HG03521 (cell line): ENCODE measurements at regions not wholly inside any gene's neighbourhood (a gene's known extent, or its start where the extent isn't known, plus 50 kb on each side); places are given as distances from the start of the nearest gene placed in this dataset.

Experiments used
- ATAC-seq: cut with Tn5 transposase; IDR thresholded peaks from one replicate; pipeline ENCODE4 v1.9.1; 2021; ENCODE audit warnings: mild to moderate bottlenecking, moderate library complexity; ENCODE audit not compliant: unreplicated experiment

- no peak for ATAC-seq
These were observed 197.8 kb downstream of the FSCB start for GRCh38 chr14:44309331-44309730.

GRCh38 chr14:44300916-44301315 lies 206.2 kb downstream of the FSCB start:
- no peak for ATAC-seq

DNA sequence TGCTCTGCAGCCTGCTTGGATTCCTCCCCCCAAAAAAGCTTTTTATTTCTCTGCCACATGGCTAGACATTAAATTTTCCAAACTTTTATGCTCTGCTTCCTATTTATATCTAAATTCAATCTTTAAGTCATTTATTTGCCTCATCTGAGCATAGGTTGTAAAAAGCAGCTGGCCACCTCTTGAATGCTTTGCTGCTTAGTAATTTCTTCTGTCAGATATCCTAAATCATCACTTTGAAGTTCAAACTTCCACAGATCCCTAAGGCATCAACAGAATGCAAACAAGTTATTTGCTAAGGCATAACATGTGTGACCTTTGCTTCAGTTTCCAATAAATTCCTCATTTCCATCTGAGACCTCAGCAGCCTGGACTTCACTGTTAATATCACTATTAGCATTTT lies 209.6 kb downstream of the FSCB start:
- no peak for ATAC-seq

GRCh38 chr14:44291366-44291915 lies 215.6 kb downstream of the FSCB start:
- no peak for ATAC-seq

DNA sequence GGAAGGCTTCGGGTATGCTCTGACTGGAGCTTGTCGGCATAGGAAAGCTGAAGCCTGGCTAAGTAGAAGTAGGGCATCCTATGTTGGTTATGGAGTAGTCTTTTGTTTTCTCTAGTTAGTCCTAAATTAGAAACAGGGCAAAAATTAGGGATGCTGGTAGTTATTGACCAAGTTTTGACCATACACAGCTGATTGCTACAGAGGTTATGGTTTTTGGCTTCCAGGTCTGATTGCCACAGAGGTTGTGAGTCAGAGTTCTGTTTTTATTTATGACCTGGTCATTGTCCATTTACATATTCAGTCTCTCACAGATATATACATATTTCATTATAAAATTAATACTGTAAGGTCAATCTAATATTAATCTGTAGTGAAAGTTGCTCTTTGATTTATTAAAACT lies 219.2 kb downstream of the FSCB start:
- ATAC-seq: no peak

- no peak for ATAC-seq
These were observed 220.9 kb downstream of the FSCB start for GRCh38 chr14:44286201-44286600.

GRCh38 chr14:44283836-44284235 lies 223.2 kb downstream of the FSCB start:
- no peak for ATAC-seq

DNA sequence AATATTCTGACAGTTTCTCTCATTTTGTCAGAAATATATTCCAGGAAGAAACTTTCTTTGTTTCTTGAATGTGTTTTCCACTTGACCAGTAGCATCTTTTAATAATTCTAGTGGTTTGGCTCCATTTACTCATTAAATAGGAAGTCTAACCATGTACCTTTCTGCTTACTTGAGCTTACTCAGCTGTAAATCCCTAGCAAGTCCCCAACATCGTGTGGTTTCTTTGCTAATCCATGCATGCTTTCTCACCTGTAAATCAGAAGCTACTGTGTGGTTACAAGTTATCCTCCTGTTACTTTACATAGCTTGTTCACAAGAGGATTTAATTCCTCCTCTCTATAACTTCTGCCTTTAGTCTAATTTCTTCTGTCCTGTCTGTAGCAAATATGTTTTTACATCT lies 227.7 kb downstream of the FSCB start:
- ATAC-seq: no peak

GRCh38 chr14:44271637-44272036 lies 235.4 kb downstream of the FSCB start:
- no peak for ATAC-seq

DNA sequence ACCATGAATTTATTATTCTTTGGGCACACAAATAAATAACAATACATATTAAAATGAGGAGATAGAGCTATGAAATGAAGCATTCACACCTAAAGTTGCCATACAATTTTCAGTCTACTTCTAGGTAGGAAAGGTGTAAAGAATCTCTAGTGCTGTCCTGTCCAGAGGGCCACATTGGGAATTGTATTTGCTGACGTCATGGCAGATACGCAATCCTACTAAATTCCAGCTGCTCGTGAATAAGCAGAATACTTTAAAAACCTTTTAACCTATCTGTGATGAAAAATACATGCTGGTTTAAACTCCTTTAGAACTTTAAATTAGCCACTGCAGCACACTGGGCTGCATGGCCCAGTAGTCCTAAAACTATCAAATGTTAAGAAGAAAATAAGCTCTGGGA lies 236.1 kb downstream of the FSCB start:
- no peak for ATAC-seq

DNA sequence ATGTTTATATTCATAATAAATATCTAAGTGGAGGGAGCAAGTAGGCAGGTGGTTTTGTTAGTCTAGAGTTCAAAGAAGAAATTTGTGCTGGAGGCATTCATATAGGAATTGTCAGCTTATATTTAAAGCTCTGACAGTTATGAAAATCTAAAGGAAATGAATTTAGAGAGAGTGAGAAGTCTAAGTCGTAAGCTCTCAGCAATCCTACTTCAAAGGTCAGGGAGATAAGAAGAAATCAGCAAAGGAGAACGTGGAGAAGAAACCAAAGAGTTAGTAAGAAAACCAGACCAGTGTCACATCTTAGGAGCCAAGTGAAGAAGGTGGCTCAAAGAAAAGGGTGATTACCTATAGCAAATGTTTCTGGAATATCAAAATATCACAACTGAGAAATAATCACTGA lies 241.8 kb downstream of the FSCB start:
- no peak for ATAC-seq

- no peak for ATAC-seq
These were observed 291.4 kb downstream of the FSCB start for GRCh38 chr14:44215660-44216059.

GRCh38 chr14:44211718-44212117 lies 295.4 kb downstream of the FSCB start:
- ATAC-seq: no peak

- ATAC-seq: no peak
These were observed 302.8 kb downstream of the FSCB start for GRCh38 chr14:44204061-44204835.

- no peak for ATAC-seq
These were observed 326.1 kb downstream of the FSCB start for GRCh38 chr14:44180975-44181374.

DNA sequence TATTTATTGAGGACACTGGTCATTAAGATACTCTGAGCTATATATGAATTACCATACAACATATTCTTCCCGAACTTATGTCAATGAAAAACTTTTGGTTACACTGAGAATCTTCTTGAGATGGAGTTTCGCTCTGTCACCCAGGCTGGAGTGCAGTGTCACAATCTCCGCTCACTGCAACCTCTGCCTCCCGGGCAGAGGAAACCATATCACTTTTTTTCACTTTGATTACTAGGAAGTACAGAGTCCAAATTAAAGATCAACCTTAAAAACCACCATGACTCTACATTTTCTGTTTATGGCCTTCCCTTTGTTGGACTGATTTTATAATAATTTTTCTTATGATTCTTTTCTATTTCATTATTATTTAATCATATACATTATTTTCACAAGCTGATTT lies 336.5 kb downstream of the FSCB start:
- no peak for ATAC-seq

DNA sequence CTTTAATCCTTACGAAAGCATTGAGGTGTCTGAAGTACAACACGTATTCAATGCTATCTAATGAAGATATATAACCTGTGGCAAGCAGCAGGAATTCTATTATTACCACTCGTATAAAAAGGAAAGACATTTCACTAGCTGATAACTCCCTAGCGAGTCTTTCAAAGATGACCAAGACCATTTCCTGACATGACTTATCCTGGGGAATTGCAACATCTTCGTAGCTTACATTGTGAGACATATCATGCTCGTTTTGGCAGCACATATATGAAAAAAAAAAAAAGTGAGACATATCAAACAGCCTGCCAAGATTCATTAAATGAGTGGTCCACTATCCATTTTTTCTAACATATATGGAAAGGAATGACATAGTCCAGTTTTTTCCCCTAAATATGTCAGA lies 337.0 kb downstream of the FSCB start:
- no peak for ATAC-seq

GRCh38 chr14:44168566-44168965 lies 338.5 kb downstream of the FSCB start:
- ATAC-seq: no peak

GRCh38 chr14:44166611-44167010 lies 340.5 kb downstream of the FSCB start:
- no peak for ATAC-seq

- ATAC-seq: no peak
These were observed 341.1 kb downstream of the FSCB start for GRCh38 chr14:44165936-44166335.

- ATAC-seq: no peak
These were observed 341.8 kb downstream of the FSCB start for GRCh38 chr14:44165286-44165685.

DNA sequence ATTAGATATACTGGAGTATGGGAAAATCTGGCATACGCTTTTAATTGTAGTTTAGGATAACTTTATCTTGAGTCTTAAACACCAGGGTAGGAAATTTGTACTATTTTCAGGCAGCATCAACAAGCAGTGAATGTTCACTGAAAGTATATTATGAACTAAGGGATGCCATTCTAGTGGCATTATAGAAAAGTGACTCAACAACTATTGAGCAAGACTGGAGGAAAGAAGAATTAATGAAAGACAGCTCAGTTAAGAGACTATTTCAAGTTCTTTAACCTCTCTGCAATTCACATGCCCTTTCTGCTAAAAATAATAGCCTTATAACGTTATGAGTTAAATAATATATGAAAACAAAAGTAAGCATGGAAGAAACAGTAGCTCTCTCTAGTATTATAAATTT lies 343.1 kb downstream of the FSCB start:
- ATAC-seq: no peak

DNA sequence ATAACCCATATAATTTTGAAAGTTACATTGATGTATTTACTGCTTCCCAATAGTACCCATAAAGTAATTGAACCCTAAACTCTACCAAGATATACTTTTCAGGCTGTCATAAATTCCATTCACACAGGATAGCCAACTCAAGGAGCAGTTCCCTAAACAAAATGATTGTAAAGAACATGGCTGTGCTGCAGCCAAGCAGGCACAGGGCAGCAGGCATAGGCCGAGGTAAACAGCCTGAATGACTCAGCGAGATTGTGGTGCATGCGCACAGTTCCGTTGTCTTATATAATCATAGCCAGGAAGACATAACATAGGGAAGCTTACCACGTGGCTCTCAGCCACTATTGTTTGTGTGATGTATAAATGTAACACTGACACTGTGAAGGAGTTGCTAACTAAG lies 344.9 kb downstream of the FSCB start:
- no peak for ATAC-seq
